ENCODE measurements at regions not wholly inside any gene's neighbourhood (a gene's known extent, or its start where the extent isn't known, plus 50 kb on each side); places are given as distances from the start of the nearest gene placed in this dataset.

DNA sequence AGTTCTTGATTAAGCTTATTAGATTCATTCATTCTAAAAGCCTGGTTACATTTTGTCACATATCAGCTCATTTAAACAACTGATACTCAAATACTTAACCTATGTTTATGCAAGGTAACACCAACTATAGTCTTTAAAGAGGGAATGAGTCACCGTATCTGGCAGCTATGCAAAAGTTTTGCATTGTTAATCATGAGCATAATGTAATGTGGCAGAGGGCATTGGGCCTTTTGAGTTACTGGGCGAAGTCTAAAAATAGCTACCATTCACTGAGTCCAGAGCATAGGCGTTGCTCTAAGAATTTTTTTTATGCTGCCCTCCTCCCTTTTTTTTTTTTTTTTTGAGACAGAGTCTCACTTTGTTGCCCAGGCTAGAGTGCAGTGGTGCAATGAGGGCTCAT is 277.7 kb upstream of the ZNF717 start:
- peak; percentile 79 for DNase-seq (ENCODE audit: low read depth)

DNA sequence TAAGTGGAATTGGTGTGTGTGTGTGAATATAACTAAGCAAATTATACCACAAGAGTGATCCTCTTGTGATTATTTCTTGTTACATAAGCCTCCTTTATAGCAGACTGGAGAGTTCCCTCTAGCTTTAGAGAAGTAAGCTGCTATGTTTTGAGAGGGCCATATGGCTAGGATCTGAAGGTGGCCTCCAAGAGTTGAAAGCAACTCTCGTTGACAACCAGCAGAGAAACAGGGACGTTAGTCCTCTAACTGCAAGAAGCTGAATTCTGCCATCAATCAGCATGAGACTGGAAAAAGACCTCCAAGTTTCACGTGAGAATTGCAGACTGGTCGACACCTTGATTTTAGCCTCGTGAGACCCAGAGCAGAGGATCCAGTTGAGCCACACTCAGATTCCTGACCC is 278.5 kb upstream of the ZNF717 start:
- no peak for DNase-seq (ENCODE audit: low read depth)

DNA sequence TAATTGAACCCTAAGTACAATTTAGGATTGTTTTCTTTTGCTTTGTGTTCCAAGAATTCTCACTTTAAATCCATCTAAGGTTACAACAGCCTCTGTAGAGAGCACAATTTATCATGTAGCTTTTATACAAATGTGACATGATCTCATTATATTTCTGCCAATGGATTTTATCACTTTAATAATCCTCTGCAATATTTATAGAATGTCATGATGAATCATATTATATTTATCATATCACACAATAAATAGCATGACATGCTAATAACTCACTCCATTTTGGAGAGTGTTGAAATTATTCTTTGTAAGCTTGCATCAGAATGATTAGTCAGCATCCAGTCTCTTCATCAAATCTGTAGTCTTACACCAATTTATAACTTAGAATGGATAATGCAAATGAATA is 280.6 kb upstream of the ZNF717 start:
- DNase-seq (ENCODE audit: low read depth), result no peak

DNA sequence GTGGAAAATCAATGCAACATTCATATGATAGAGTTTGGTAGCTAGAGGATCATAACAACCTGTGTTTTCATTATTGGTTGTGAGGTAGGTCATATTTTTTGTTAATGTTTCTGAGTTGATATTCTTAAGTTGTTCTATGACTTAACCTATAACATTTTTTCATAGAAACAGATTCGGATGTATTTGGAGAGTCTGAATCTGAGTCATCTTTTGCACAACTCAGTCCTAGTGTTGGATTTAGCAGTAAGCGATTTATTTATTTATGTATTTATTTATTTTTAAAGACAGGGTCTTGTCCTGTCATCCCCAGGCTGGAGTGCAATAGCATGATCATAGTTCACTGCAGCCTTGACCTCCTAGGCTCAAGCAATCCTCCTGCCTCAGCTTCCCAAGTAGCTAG is 292.8 kb upstream of the ZNF717 start:
- no peak for DNase-seq (ENCODE audit: low read depth)

DNA sequence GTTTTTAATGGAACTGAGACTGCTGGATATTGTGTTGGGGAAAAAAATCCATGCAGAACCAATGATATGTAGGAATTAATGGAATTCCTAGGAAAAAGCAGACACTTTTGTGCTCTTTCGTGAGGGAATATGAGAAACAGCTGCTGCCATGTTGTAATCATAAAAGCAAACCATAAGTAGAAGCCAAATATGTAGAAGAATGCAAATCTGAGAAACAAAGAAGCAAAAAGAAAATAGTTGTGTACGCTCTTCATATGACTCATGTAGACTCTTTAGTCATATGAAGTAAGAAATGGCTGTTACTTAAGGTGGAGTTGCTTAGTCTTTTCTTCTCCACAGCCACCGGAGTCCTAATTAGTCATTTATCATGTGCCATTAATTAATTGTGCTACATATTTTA is 298.6 kb upstream of the ZNF717 start:
- DNase-seq (ENCODE audit: low read depth), result no peak

DNA sequence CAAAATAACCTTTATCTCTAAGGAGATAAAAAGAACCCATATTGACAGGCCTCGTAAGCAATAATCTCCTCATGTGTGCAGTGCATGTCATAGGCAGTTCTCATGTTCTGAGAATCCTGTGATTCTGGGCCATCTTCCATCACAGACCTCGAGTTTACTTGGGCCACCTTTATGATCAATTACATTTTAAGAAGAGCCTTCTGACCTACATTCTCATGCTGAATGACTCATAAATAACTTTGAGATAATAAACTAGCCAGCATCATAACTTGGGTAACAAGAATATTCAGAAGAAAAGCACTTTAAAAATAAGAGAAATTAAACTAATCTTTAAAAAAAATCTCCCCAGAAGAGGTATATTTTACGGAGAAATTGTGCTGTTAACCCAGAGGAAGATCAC is 310.7 kb upstream of the ZNF717 start:
- no peak for DNase-seq (ENCODE audit: low read depth)

DNA sequence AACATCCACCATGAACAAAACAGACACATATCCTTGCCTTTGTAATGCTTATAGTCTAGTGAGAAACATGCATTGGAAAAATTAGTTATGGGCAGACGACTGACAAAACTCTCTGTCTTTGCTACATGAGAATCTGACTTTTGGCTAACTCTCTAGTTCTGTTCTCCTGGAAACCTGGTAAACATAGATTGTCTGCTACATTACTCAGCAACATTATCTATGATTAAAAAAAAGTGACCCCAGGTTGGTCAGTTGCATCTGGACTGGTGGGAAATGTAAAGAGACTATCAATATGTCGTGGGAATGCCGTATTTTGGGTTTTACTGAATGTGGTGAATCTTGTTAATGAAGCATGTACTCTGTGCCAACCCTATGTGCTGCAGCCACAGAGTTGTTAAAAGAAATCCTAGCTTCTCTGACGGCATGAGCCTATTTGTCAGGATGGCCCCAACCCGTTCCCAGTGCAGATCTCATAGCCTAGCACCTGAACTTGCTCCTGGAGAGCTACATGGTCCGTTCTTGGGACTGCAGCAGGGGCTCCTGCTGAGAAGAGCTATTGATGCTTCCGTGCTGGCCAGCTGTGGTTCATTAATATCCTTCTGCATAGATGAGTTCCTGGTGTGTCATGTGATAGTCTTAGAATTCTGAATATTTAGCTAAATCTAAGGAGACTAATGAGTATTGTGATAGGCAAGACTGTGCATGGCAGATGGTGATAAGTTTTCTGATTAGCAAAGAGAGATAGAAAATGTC is 311.7 kb upstream of the ZNF717 start:
- DNase-seq (ENCODE audit: low read depth), result no peak

DNA sequence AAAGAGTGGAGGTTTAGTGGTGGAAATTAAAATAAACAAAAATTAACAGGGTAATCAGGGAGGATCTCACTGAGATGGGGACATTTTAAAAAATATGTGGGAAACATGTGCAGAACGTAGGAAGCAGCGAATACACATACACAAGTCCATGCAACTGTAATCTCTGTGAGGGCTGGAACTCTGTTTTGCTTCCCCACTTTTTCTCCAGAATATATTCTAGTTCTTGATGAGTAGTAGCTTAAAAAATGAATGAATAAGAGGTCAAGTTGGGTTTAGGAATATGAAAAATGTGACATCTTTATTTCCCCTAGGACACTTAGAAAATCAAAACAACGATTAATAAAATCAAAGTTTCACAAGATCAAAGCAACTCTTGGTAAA is 312.2 kb upstream of the ZNF717 start:
- no peak for DNase-seq (ENCODE audit: low read depth)

DNA sequence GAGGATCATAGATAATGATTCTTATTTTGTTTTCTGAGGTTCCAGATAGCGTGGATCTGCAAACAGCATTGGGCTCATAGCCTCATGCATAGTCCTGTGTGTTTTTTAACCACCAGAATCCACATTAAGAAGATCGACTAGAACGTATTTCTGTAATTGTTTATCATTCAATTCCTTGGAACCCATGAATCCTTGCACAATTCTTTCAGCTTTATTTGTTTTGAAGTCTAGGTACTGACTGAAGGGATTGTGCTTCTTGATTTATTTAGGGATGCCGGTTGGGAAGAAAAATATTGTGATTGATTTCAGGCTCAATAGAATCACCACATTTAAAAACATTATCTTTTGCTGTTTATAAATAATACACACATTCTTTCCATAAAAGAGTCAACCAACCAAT is 314.6 kb upstream of the ZNF717 start:
- DNase-seq (ENCODE audit: low read depth), result no peak

DNA sequence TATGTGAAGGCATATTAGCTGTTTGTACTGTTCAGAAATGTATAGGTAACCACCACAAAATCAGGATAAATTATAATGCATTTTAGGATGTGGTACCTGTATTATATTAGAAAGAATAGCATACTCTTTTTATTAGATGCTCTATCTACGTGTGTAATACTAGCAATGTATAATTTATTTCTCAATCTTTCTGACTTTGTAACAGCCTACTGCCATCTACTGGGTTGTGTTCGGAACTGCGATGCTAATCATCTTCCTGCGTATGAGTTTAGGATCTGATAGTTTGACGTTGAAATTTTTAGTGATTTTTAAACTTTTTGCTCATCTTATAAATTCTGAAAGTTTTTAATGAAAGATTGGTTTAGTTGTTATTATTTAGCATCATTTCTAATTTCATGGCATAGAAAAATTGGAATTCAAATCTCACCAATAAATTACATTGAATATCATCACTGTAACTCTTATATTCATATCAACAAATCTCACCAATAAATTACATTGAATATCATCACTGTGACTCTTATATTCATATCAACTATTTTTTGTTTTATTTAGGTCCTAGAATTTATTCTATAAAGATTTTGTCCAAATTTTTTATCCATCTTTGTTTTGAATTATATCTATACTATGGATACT is 322.7 kb upstream of the ZNF717 start:
- DNase-seq (ENCODE audit: low read depth), result peak; percentile 28

DNA sequence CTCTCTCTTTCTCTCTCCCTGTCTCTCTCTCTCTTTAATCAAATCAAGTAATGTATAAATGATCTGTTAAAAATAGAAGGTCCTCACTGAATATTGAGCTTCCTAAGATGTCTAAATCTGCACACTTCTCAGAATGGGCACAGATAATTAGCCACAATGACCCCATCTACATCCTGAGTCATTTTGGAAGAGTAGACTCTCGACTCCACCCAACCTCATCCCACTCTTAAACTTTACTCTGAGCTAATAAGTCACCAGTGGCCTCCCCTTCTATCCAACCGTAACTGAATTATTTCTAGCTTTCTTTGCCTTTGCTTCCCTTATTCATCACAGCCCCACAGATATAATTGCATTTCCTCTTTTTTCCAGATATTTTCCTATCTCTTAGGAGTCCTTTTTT is 326.5 kb upstream of the ZNF717 start:
- no peak for DNase-seq (ENCODE audit: low read depth)

DNA sequence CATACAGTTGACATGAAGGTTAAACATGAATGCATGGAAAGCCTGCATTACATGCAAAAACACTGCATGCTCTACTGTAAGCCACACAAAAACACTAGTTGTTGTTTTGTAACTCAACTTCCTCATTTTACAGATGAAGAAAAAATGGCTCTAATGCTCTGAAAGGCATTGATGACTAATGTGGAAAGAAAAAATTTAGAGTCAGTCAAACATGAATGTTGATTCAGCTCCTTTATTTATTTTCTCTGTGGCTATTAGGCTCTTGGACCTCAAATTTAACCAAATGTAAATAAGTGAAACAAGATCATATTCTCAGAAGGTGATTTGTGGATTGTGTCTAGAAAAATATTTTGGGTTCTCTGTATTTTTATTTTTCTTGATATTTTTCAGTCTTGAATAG is 336.7 kb upstream of the ZNF717 start:
- DNase-seq (ENCODE audit: low read depth), result no peak

DNA sequence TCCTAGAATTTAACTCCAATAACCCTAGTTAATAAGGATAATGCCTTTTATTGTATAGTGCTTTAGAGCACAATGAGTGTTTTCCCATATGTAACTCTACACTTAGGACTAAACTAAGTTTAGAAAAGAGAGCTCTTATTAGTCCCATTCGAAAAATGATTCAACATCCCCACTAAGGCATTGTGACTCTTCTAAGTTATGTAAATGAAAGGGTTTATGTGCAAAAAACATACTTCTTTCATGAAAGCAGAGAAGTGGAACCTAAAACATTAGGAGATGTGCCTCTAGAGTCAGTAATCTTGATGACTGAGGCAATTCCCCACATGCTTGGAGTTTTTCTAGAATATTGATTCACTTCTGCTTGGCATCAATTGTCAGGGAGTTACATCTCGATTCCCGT is 344.1 kb upstream of the ZNF717 start:
- DNase-seq (ENCODE audit: low read depth), result no peak

DNA sequence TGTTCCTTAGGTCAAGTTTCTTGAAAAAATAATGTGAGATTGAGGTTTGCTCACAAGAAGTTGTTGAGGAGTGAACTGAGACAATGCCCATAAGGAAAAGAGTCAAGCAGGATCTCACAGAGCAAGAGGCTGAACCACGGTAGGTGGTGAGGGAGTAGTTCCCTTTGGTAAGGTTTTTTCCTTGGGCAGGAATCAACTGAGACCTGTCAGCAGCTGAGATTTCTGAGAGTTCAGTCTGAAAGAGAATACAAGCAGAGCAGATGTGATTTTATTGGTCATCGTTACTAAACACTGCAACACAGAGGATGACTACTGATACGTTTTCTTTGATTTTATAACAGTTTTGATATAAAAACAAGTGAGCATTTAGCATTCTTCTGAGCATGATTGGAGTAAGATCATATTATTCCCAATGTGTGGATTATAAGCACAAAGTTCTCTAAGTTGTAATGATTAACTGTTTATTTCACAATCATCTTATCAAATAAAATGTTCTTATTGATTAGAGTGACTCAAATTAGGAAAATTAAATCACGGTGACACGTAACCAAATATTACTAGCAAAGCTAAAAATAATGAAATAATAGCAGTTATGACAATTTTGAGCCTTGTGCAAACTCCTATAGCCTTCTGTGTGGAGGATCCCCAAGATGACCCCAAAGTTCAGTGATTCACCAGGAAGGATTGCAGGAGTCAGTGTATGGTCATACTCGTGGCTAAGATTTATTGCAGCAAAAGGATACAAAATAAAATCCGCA is 346.2 kb upstream of the ZNF717 start:
- peak; percentile 62 for DNase-seq (ENCODE audit: low read depth)

DNA sequence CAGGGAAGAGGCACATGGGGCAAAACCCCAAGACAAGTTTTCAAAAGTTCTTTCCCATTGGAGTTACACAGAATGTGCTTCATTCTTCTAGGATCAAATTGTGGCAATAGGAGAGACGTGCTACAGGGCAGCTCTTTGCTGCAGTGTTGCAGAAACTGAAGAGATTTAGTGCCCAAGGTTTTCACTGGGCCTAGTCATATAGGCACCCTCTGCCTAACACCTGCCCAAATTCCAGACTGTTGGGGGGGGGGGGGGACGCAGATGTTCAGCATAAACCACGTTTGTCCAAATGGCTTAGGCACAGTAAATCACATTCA is 346.8 kb upstream of the ZNF717 start:
- DNase-seq (ENCODE audit: low read depth), result no peak

DNA sequence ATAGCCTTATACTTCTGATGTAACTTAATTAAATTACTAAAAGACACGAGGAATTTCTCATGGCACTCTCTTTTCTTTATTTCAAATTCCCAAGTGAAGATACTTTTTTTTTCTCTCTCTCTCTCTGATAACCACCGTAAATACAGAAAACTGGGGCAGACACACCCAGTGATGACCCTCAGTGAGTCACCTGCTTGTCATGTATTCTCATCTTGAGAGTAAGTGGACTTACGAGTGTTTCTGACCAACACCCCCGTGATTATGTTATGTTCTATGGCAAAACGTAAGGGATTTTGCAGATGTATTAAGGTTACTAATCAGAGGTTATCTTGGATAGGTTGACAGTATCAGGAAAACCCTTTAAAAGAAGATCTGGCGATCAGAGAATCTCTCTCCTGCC is 348.8 kb upstream of the ZNF717 start:
- DNase-seq (ENCODE audit: low read depth), result peak; percentile 52

DNA sequence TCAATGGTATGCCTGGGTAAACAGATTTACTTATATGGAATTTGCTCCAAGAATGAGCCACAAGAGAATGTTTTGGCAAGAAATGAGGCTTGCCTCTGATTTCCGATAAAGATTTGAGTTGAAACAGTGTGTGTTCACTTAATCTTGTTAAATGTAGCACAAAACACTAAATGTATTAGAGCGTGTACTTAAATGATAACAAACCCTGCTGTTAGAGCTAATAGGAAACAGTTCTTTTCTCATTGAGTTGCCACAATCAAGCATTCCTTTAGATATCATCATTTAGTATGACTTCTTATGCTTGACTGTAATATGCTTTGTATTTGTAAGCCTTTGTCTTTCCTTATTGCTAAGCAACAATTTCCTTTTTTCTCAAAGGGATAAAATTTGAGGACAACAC is 353.6 kb upstream of the ZNF717 start:
- no peak for DNase-seq (ENCODE audit: low read depth)

DNA sequence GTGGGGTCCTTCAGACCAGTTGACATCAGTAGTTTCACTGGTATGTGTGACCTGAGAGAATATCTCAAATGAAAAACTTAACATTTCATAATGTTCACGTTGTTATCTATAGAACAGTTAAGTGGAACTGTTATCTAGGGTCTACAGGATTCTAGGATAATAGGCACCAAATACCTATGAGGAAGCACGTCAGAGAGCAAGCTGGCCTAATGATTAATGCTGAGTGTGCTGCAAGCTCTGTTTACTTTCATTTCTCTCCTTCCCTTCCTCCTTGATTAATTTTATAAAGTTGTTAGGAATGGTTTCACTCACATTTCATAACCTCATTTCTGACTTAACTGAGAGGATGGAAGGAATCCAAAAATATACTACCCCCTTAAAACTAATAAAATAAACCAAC is 362.5 kb upstream of the ZNF717 start:
- DNase-seq (ENCODE audit: low read depth), result no peak

DNA sequence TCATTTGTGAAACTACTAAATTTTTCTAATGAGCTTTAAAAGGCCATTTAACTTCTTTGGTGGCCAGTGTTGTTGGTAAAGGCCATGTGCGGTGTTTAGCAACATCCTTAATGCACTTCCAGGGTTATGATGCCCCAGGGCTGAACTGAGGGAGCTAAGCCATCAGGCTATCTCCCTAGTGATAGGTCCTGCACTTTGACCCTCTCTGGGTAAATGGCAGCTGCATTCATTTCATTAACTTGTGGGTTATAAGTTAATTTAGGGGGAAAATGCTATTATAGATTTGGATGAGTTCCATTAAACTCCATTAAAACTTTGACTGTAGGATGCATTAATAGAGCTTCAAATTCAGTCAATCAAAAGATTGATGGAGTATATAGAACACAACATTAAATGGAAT is 366.7 kb upstream of the ZNF717 start:
- no peak for DNase-seq (ENCODE audit: low read depth)

DNA sequence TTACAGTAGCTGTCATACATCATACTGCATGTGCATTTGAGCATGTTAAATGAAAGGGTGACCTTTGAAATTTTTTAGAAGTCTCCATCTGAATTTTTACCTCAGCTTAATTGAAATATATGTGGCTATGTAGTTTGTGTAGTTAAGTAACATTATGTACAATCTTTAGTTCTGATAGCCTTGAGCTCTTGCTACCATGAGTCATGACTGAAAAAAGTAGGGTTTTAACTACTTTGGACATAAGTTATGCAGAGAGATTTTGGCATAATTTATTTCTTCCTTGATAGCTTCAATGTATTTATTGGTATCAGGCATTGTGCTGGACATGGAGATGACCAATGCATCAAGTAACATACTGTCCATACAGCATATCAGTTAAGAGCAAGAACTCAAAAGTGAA is 376.5 kb upstream of the ZNF717 start:
- DNase-seq (ENCODE audit: low read depth), result no peak

DNA sequence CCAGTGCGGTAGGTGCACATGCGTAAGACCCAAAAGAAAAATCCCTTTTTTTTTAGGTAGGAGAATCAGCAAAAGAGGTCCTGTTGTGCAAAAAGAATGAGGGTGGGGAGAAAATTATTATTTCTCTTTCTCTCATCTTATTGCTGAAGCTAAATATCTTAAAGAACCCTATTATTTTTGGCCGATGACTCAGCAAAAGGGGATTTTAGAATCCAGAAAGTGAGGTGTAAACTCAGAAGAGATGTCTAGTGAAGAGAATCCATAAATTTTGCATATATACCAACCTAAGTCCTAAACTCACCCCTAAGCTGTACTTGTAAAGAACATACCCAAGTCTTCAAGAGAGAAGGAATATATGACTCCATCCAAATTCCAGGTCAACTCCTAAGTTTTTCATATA is 386.3 kb upstream of the ZNF717 start:
- no peak for DNase-seq (ENCODE audit: low read depth)

DNA sequence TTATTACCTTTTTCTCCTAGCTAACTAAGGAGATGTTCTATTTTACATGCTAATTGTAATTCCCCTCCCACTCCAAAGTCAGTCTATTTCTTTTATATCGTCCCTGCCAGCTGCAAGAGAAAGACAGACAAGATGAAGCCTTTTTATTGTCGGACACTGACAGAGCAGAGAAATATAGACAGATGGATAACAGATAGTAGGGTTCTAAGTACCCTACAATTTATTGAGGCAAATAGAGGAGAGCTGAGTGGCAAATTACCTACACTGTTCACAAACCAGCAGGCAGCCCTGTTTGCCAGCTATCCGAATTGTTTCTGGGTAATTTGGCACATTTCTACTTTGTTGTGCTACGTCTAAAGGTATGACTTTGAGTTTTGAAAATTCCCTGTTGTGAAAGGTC is 392.3 kb upstream of the ZNF717 start:
- no peak for DNase-seq (ENCODE audit: low read depth)

DNA sequence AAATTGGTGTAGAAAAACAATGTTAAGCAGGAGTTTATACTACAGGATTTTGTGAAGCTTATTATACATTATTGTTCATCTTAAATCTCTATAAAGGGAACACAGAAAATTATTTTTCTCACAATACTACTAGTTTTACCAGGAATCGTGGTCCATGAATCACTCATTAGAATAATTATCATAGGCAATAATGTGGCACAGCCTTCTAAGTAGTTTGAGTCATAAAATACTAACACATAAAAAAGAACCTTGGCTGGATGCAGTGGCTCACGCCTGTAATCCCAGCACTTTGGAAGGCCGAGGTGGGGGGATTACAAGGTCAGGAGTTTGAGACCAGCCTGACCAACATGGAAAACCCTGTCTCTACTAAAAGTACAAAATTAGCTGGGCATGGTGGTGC is 393.1 kb upstream of the ZNF717 start:
- no peak for DNase-seq (ENCODE audit: low read depth)
